AML-193 (cell line): ENCODE measurements at regions not wholly inside any gene's neighbourhood (a gene's known extent, or its start where the extent isn't known, plus 50 kb on each side); places are given as distances from the start of the nearest gene placed in this dataset.

Experiments used
- DNase-seq, 2 experiments: peaks; one replicate each; lab custom pipeline; 2025; lab: John Stamatoyannopoulos, UW

- DNase-seq, result no peak
These were observed 174.7 kb downstream of the GATA3 start for GRCh38 chr10:8229153-8229552.

- DNase-seq, result no peak
These were observed 176.4 kb downstream of the GATA3 start for GRCh38 chr10:8230902-8231301.

- DNase-seq, result no peak
These were observed 178.6 kb downstream of the GATA3 start for GRCh38 chr10:8233049-8233448.

GRCh38 chr10:8233832-8234259 lies 179.4 kb downstream of the GATA3 start:
- DNase-seq, result no peak

DNA sequence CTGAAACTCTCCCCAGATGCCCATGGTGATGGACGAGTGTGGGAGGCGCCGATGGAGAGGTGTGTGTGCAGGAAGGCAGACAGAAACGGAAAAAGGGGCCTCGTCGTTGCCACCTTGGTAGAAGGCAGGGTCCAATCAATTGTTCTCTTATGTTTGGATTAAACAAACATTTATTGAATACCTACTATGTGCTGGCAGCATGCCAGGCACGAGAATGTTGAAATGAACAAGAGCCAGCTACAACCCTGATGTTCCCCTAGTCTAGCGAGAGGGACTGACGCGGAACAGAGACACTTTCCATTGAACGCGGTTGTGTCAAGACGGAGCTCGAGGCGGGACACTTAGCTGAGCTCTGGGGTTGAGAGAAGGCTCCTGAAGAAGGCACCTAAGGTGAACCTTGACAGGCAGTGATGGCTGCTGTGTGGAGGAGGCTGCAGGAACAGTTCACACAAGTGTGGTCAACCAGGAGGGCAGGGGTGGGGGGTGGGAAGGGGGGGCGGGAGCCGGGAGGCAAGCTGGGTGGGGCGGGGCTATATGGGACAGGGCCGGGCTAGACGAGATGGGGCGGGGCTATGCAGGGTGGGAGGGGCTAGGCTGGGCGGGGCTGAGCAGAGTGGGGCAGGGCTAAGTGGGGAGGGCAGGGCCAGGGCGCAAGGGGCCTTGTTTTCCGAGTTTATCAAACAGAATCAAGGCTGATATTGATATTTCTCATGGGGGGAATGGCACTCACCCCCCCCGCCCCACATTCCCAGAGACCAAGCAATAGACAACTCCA lies 181.0 kb downstream of the GATA3 start:
- DNase-seq, result no peak

GRCh38 chr10:8238986-8239385 lies 184.5 kb downstream of the GATA3 start:
- no peak for DNase-seq

DNA sequence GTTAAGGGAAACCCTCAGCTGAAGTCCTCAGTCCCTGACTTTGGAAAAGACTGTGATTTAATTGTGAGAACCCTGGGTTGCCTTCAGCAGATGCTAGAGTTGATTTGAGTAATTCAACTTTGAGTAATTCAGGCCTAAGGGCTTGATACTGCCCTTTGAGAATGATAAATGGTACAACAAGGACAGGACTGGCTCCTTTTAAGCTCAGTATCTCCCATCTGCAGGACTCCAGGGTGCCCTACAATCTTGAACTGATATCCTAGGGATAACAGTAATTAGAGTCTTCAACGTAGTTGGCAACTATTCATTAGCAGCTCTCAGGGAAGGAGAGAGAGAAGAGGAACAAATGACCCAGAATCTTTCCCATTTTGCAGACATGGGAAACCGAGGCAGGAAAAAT lies 186.4 kb downstream of the GATA3 start:
- no peak for DNase-seq

DNA sequence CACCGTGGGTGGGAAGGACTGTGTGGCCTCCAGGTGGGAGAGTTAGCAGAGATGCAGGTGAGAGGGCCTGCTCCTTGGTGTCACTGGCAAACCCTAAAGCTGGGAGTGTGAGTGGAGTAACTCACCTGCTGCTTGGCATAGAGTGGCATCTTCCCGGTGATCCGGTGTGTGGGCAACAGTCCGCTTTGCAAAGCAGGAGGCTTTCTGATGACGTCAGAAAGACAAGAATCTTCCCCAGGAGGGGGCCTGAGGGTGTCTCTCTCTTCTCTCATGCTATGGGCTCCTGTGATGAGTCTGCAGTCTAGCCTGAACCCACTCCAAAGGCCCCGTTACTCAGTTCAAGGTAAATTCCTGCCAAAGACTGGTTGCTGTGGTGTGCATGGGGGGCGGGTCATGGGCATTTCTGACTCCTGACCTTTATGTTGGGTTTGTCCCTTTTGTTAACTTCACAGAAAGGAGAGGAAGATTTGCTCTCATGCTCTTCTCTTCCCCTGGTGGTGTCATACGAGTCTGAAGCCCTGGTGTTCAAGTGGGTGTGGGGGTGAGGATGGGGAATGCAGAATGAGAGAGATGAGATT lies 187.9 kb downstream of the GATA3 start:
- DNase-seq, result no peak

- DNase-seq, result no peak
These were observed 190.8 kb downstream of the GATA3 start for GRCh38 chr10:8245131-8245813.

- no peak for DNase-seq
These were observed 191.3 kb downstream of the GATA3 start for GRCh38 chr10:8245814-8246142.

GRCh38 chr10:8246548-8246947 lies 192.1 kb downstream of the GATA3 start:
- DNase-seq, result no peak

- DNase-seq, result no peak
These were observed 192.7 kb downstream of the GATA3 start for GRCh38 chr10:8247191-8247590.

GRCh38 chr10:8248868-8249267 lies 194.4 kb downstream of the GATA3 start:
- no peak for DNase-seq

GRCh38 chr10:8254350-8254749 lies 199.9 kb downstream of the GATA3 start:
- no peak for DNase-seq

GRCh38 chr10:8255301-8255700 lies 200.8 kb downstream of the GATA3 start:
- no peak for DNase-seq

DNA sequence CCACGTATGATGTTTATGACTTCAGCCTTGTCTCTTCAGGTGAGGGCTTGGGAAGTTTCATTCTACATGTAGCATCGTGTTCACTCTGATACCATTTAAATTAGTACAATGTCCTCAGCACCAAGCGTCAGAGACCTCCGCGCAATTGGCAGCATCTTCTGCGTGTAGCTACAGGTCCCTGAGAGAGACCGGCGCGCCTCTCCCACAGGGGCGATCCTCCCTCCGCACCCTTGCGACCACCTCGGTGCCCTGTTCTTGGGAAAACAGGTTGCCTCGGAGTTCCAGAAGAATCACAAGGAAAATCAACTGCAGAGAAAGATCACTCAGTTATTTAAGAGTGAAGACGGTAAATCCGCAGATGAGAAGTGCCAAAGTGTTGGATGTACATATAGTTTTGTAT lies 206.2 kb downstream of the GATA3 start:
- no peak for DNase-seq

DNA sequence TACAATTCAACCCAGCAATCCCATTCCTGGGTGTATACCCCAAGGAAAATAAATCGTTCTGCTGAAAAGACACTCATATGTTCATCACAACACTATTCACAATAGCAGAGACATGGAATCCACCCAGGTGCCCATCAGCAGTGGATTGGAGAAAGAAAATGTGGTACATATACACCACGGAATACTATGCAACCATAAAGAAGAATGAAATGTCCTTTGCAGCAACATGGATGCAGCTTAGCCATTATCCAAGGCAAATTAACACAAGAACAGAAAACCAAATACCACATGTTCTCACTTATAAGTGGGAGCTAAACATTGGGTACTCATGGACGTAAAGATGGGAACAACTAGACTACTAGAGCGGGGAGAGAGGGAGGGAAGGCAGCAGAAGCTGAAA lies 207.8 kb downstream of the GATA3 start:
- DNase-seq, result no peak

- DNase-seq, result no peak
These were observed 215.5 kb downstream of the GATA3 start for GRCh38 chr10:8269976-8270375.

DNA sequence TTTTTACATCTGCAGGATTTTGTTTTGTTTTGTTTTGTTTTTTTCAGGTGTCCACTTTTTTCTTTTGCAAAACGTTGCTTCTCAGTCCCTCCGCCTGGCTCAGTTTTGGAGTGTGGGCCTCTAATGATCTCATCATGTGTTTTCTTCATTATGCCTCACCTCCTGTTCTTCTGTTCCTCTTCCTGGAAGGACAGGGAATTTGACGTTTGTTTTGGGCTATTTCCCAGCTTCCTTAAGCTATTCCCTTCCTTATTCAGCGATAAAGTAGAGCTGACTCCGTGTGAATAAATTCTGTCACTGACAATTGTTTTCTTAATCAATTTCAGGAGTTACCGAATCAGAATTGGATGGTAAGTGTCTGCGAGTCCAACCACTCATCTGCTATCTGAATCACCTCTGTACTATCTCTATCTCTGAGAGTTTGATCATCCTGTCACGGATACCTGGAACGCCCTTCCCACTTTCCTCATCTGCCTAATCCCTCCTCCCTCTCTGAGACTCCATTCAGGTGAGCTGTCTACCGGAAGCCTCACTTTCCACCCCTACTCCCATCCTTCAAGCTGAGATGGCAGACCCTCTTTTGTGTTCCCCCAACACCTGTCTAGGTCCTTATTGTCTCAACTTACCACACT lies 218.4 kb downstream of the GATA3 start:
- DNase-seq, result no peak

- no peak for DNase-seq
These were observed 219.3 kb downstream of the GATA3 start for GRCh38 chr10:8273749-8274148.

- DNase-seq, result no peak
These were observed 221.4 kb downstream of the GATA3 start for GRCh38 chr10:8275911-8276310.

GRCh38 chr10:8278099-8278498 lies 223.6 kb downstream of the GATA3 start:
- no peak for DNase-seq

GRCh38 chr10:8279598-8279997 lies 225.1 kb downstream of the GATA3 start:
- DNase-seq, result no peak
